Panc1 (cell line): ENCODE measurements at regions not wholly inside any gene's neighbourhood (a gene's known extent, or its start where the extent isn't known, plus 50 kb on each side); places are given as distances from the start of the nearest gene placed in this dataset.

ENCODE experiments used
- POLR2AphosphoS5 ChIP-seq: IDR thresholded peaks from 2 replicates; pipeline ENCODE4 v1.6.1; 2012; ENCODE audit warnings: mild to moderate bottlenecking, low read depth, low read length, moderate library complexity
- SIN3A ChIP-seq: IDR thresholded peaks from 2 replicates; pipeline ENCODE4 v1.6.1; 2012; ENCODE audit warnings: low read depth, mild to moderate bottlenecking, low read length, moderate library complexity, borderline replicate concordance; ENCODE audit not compliant: insufficient read depth
- TCF7L2 ChIP-seq: IDR thresholded peaks from 2 replicates; pipeline ENCODE4 v1.6.1; 2011; ENCODE audit warnings: mild to moderate bottlenecking, low read depth, low read length, inconsistent platforms
- TF ChIP-seq, protein P1 (sequence below): fragments of 450-650 bp; IDR thresholded peaks from 2 replicates; pipeline ENCODE4 v1.5.1; 2017; ENCODE audit warnings: mild to moderate bottlenecking
- TF ChIP-seq, protein P2 (sequence below), 2 experiments: IDR thresholded peaks; 2 replicates each; pipeline ENCODE4 v1.6.1; 2011 to 2012; ENCODE audit warnings: low read depth in 2 of 2, control low read depth in 1 of 2, low read length in 1 of 2, mild to moderate bottlenecking in 1 of 2, moderate library complexity in 1 of 2; ENCODE audit not compliant: insufficient read depth in 1 of 2

DNA sequence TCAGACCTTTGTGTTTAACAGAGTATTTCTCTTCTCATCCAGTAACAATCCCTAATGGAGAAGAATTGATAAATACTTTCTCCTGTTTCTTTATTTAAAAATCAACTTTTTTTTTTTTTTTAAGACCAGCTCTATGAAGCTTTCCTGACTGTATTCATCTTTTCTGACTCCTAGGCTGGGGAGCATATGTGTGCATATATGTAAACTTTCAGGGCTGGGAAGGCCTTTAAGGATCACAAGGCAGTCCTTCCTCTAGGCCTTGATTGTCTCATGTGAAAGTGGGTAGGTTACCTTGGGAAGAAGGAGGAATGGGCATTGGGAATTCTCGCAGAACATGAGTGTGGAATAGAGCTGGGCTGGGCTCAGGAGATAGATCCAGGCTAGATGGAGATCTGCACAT is 292.9 kb upstream of the SALL1 start:
- TF ChIP-seq, protein P1, sequence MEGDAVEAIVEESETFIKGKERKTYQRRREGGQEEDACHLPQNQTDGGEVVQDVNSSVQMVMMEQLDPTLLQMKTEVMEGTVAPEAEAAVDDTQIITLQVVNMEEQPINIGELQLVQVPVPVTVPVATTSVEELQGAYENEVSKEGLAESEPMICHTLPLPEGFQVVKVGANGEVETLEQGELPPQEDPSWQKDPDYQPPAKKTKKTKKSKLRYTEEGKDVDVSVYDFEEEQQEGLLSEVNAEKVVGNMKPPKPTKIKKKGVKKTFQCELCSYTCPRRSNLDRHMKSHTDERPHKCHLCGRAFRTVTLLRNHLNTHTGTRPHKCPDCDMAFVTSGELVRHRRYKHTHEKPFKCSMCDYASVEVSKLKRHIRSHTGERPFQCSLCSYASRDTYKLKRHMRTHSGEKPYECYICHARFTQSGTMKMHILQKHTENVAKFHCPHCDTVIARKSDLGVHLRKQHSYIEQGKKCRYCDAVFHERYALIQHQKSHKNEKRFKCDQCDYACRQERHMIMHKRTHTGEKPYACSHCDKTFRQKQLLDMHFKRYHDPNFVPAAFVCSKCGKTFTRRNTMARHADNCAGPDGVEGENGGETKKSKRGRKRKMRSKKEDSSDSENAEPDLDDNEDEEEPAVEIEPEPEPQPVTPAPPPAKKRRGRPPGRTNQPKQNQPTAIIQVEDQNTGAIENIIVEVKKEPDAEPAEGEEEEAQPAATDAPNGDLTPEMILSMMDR = no peak
- TF ChIP-seq POLR2AphosphoS5 = no peak
- no peak for TF ChIP-seq TCF7L2
- TF ChIP-seq SIN3A = no peak
- TF ChIP-seq, protein P2, sequence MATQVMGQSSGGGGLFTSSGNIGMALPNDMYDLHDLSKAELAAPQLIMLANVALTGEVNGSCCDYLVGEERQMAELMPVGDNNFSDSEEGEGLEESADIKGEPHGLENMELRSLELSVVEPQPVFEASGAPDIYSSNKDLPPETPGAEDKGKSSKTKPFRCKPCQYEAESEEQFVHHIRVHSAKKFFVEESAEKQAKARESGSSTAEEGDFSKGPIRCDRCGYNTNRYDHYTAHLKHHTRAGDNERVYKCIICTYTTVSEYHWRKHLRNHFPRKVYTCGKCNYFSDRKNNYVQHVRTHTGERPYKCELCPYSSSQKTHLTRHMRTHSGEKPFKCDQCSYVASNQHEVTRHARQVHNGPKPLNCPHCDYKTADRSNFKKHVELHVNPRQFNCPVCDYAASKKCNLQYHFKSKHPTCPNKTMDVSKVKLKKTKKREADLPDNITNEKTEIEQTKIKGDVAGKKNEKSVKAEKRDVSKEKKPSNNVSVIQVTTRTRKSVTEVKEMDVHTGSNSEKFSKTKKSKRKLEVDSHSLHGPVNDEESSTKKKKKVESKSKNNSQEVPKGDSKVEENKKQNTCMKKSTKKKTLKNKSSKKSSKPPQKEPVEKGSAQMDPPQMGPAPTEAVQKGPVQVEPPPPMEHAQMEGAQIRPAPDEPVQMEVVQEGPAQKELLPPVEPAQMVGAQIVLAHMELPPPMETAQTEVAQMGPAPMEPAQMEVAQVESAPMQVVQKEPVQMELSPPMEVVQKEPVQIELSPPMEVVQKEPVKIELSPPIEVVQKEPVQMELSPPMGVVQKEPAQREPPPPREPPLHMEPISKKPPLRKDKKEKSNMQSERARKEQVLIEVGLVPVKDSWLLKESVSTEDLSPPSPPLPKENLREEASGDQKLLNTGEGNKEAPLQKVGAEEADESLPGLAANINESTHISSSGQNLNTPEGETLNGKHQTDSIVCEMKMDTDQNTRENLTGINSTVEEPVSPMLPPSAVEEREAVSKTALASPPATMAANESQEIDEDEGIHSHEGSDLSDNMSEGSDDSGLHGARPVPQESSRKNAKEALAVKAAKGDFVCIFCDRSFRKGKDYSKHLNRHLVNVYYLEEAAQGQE (IDR thresholded peaks at IDR 0.05; ENCODE audit: insufficient read depth in 1 of 2, low read depth in 2 of 2, low read length in 1 of 2) = no peak
